H9 (cell line): ENCODE measurements at regions not wholly inside any gene's neighbourhood (a gene's known extent, or its start where the extent isn't known, plus 50 kb on each side); places are given as distances from the start of the nearest gene placed in this dataset.

Experiments
- DNase-seq: peaks from one replicate; pipeline ENCODE4 v3.0.0-alpha.2; 2017
- H2AFZ ChIP-seq: one replicate; pipeline ENCODE4 v1.6.1; 2013; ENCODE audit warnings: mild to moderate bottlenecking, low read length, control low read depth, moderate library complexity
- H2AK5ac ChIP-seq: 2 replicates; pipeline ENCODE4 v1.6.1; 2013; ENCODE audit warnings: low read length, control low read depth, mixed read lengths; ENCODE audit not compliant: insufficient read length
- H2BK120ac ChIP-seq: one replicate; pipeline ENCODE4 v1.6.1; 2013; ENCODE audit warnings: low read depth, mild to moderate bottlenecking, low read length, control low read depth, inconsistent platforms; ENCODE audit not compliant: poor library complexity, severe bottlenecking
- H2BK12ac ChIP-seq: 2 replicates; pipeline ENCODE4 v1.6.1; 2013; ENCODE audit warnings: low read length, control low read depth, mixed read lengths, low read depth; ENCODE audit not compliant: insufficient read length
- H2BK15ac ChIP-seq: 2 replicates; pipeline ENCODE4 v1.6.1; 2013; ENCODE audit warnings: low read depth, low read length, control low read depth
- H2BK20ac ChIP-seq: one replicate; pipeline ENCODE4 v1.6.1; 2013; ENCODE audit warnings: low read depth, mild to moderate bottlenecking, low read length, control low read depth, inconsistent platforms; ENCODE audit not compliant: poor library complexity, severe bottlenecking
- H2BK5ac ChIP-seq: 2 replicates; pipeline ENCODE4 v1.6.1; 2013; ENCODE audit warnings: low read length, control low read depth, mixed read lengths; ENCODE audit not compliant: insufficient read length
- H3K14ac ChIP-seq: 2 replicates; pipeline ENCODE4 v1.6.1; 2013; ENCODE audit warnings: low read length, control low read depth; ENCODE audit not compliant: insufficient read depth
- H3K18ac ChIP-seq: 2 replicates; pipeline ENCODE4 v1.6.1; 2013; ENCODE audit warnings: low read depth, mild to moderate bottlenecking, mixed read lengths, low read length, control low read depth; ENCODE audit not compliant: insufficient read length
- H3K23ac ChIP-seq: 2 replicates; pipeline ENCODE4 v1.6.1; 2013; ENCODE audit warnings: low read length, control low read depth, mixed read lengths, low read depth; ENCODE audit not compliant: insufficient read length
- H3K23me2 ChIP-seq: 2 replicates; pipeline ENCODE4 v1.6.1; 2013; ENCODE audit warnings: low read depth, mild to moderate bottlenecking, mixed read lengths, low read length, control low read depth; ENCODE audit not compliant: insufficient read length, poor library complexity, severe bottlenecking
- H3K27ac ChIP-seq: 2 replicates; pipeline ENCODE4 v1.5.1; 2013; ENCODE audit warnings: low read length, control low read depth, mixed read lengths, low read depth; ENCODE audit not compliant: insufficient read length
- H3K27me3 ChIP-seq: 2 replicates; pipeline ENCODE4 v1.6.1; 2013; ENCODE audit warnings: low read length, control low read depth, inconsistent platforms; ENCODE audit not compliant: insufficient read depth
- H3K4ac ChIP-seq: 2 replicates; pipeline ENCODE4 v1.6.1; 2013; ENCODE audit warnings: low read depth, mild to moderate bottlenecking, control low read depth, inconsistent platforms, low read length, moderate library complexity
- H3K4me1 ChIP-seq: 2 replicates; pipeline ENCODE4 v1.6.1; 2013; ENCODE audit warnings: low read length, control low read depth, inconsistent platforms; ENCODE audit not compliant: insufficient read depth
- H3K4me2 ChIP-seq: 2 replicates; pipeline ENCODE4 v1.6.1; 2013; ENCODE audit warnings: low read length, control low read depth, mixed read lengths; ENCODE audit not compliant: insufficient read length, insufficient read depth
- H3K56ac ChIP-seq: 2 replicates; pipeline ENCODE4 v1.6.1; 2013; ENCODE audit warnings: low read depth, mild to moderate bottlenecking, mixed read lengths, low read length, control low read depth; ENCODE audit not compliant: insufficient read length
- H3K79me1 ChIP-seq: 2 replicates; pipeline ENCODE4 v1.6.1; 2013; ENCODE audit warnings: low read depth, mild to moderate bottlenecking, moderate library complexity, low read length, control low read depth, inconsistent platforms; ENCODE audit not compliant: insufficient read depth, poor library complexity, severe bottlenecking
- H3K79me2 ChIP-seq: 2 replicates; pipeline ENCODE4 v1.6.1; 2013; ENCODE audit warnings: low read length, control low read depth, inconsistent platforms; ENCODE audit not compliant: insufficient read depth
- H3K9ac ChIP-seq: 2 replicates; pipeline ENCODE4 v1.6.1; 2013; ENCODE audit warnings: low read length, control low read depth, mixed read lengths; ENCODE audit not compliant: insufficient read length; ENCODE audit errors: extremely low read depth
- H3K9me3 ChIP-seq: one replicate; pipeline ENCODE4 v1.6.1; 2013; ENCODE audit warnings: low read depth, low read length, inconsistent platforms; ENCODE audit not compliant: control insufficient read depth
- H3T11ph ChIP-seq: one replicate; pipeline ENCODE4 v1.6.1; 2013; ENCODE audit warnings: mild to moderate bottlenecking, low read length, control low read depth, inconsistent platforms
- H4K20me1 ChIP-seq: one replicate; pipeline ENCODE4 v1.6.1; 2013; ENCODE audit not compliant: control insufficient read depth, insufficient read length, insufficient read depth
- H4K5ac ChIP-seq: 2 replicates; pipeline ENCODE4 v1.6.1; 2013; ENCODE audit warnings: low read depth, mild to moderate bottlenecking, mixed read lengths, low read length, control low read depth; ENCODE audit not compliant: insufficient read length
- H4K8ac ChIP-seq: replicated peaks from 2 replicates; pipeline ENCODE4 v1.6.1; 2013; ENCODE audit warnings: low read length, control low read depth, mixed read lengths, low read depth; ENCODE audit not compliant: insufficient read length
- H4K91ac ChIP-seq: 2 replicates; pipeline ENCODE4 v1.6.1; 2013; ENCODE audit warnings: low read depth, mild to moderate bottlenecking, moderate library complexity, mixed read lengths, low read length, control low read depth; ENCODE audit not compliant: insufficient read length
- H3K27ac Mint-ChIP-seq, 3 experiments: 2 replicates in 2 of 3; 3 replicates in 1 of 3; pipeline ENCODE4 v1.8.0; 2020 to 2021; ENCODE audit warnings: mixed read lengths in 3 of 3, mild to moderate bottlenecking in 1 of 3, moderate library complexity in 1 of 3
- H3K27me3 Mint-ChIP-seq: 2 replicates; pipeline ENCODE4 v1.8.0; 2021; ENCODE audit warnings: low read depth, mild to moderate bottlenecking, moderate library complexity, mixed read lengths
- H3K36me3 Mint-ChIP-seq, 3 experiments: 2 replicates in 2 of 3; 3 replicates in 1 of 3; pipeline ENCODE4 v1.8.0; 2020 to 2021; ENCODE audit warnings: low read depth in 3 of 3, mixed read lengths in 3 of 3; ENCODE audit not compliant: insufficient read depth in 1 of 3
- H3K4me1 Mint-ChIP-seq, 2 experiments: 2 replicates each; pipeline ENCODE4 v1.8.0; 2020; ENCODE audit warnings: mixed read lengths in 2 of 2
- H3K4me3 Mint-ChIP-seq, 2 experiments: 2 replicates in 1 of 2; 3 replicates in 1 of 2; pipeline ENCODE4 v1.8.0; 2020 to 2021; ENCODE audit warnings: mild to moderate bottlenecking in 2 of 2, mixed read lengths in 2 of 2, moderate library complexity in 1 of 2
- H3K9me3 Mint-ChIP-seq, 2 experiments: 2 replicates in 1 of 2; 3 replicates in 1 of 2; pipeline ENCODE4 v1.8.0; 2020; ENCODE audit warnings: mild to moderate bottlenecking in 2 of 2, mixed read lengths in 2 of 2, moderate library complexity in 1 of 2
- CTCF ChIP-seq: fragments of 200-600 bp; sonication (generic); conservative IDR thresholded peaks from 3 replicates; pipeline ENCODE4 v1.8.0; 2021; ENCODE audit warnings: antibody characterized with exemption, mild to moderate bottlenecking
- WGBS: extraction: QIAGEN DNeasy Blood & Tissue Kit; methylation state at CpG from one replicate; pipeline ENCODE4 v1.1.7; 2013; ENCODE audit warnings: missing lambda C conversion rate, low lambda C conversion rate, mixed read lengths; ENCODE audit not compliant: insufficient read length; ENCODE audit errors: extremely low coverage; 5-methylcytosine and 5-hydroxymethylcytosine counted together

GRCh38 chr4:111556141-111556781, 589.0 kb upstream of the FAM241A start:
- Histone ChIP-seq H2BK15ac (no peak overlapping the region), H2AFZ (no peak overlapping the region), H3K18ac (no peak overlapping the region), H3K4me1 (no peaks in the 10 kb centered on the region), H2BK20ac (no peak overlapping the region), H4K91ac (no peak overlapping the region), H4K20me1 (no peaks in the 10 kb centered on the region), H2BK120ac (no peak overlapping the region), H3K23ac (no peak overlapping the region), H2BK12ac (no peak overlapping the region), H3K79me2 (no peaks in the 10 kb centered on the region), H3K27ac (no peak overlapping the region), H3T11ph (no peak overlapping the region), H3K27me3 (no peaks in the 10 kb centered on the region), H3K79me1 (no peaks in the 10 kb centered on the region), H2BK5ac (no peak overlapping the region), H4K8ac (no peak overlapping the region), H2AK5ac (no peak overlapping the region), H3K4me2 (no peak overlapping the region), H3K14ac (no peak overlapping the region), H3K9ac (no peak overlapping the region), H3K4ac (no peak overlapping the region), H3K9me3 (no peaks in the 10 kb centered on the region), H3K23me2 (no peaks in the 10 kb centered on the region), H3K56ac (no peak overlapping the region), H4K5ac (no peak overlapping the region)
- Mint-ChIP-seq H3K4me1 (no peaks in the 10 kb centered on the region), H3K4me3 (no peak overlapping the region), H3K27ac (no peak overlapping the region), H3K27me3 (no peaks in the 10 kb centered on the region), H3K9me3 (peaks cover 6 to 8% of the 10 kb centered on the region in 2 experiments; a peak in 4 of 5 replicates), H3K36me3 (peaks cover 0 to 4% (median 0%) of the 10 kb centered on the region in 3 experiments; a peak in 2 of 7 replicates)
- no peak for DNase-seq
- TF ChIP-seq CTCF: no peak
- WGBS: no CpG with 5 or more reads among the region's 5 CpGs
